ENCODE measurements at regions not wholly inside any gene's neighbourhood (a gene's known extent, or its start where the extent isn't known, plus 50 kb on each side); places are given as distances from the start of the nearest gene placed in this dataset.

DNA sequence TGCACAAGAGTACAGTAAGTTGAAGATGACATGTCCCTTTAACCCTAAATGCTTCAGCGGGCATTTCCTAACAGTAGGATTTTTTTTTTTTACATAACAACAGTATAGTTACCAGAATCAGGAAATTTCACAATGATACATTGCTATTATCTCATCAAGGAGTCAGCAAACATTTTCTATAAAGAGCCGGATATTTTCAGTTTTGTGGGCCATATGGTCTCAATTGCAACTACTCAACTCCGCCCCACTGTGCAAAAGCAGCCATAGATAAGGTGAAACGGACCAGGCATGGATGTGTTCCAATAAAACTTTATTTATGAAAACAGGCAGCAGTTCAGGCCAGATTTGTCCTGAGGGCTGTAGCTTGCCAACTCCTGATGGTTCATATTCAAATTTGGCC lies 130.6 kb downstream of the SMAD6 start:
- no peak for DNase-seq

DNA sequence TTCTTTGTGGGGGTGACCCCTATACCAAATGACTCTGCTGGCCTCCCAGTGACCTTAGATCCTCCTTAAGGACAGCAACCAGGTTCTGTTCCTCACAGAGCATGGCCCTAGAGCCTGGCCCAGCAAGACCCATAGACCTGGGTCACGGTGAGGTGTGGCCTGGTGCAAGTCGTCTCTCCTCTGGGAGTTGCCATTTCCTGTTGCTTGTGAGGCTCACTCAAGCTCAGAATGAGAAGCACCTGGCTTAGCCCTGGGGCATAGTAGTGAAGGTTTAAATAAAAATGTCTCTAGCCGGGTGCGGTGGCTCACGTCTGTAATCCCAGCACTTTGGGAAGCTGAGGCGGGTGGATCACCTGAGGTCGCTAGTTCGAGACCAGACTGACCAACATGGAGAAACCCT lies 131.3 kb downstream of the SMAD6 start:
- DNase-seq, result no peak

DNA sequence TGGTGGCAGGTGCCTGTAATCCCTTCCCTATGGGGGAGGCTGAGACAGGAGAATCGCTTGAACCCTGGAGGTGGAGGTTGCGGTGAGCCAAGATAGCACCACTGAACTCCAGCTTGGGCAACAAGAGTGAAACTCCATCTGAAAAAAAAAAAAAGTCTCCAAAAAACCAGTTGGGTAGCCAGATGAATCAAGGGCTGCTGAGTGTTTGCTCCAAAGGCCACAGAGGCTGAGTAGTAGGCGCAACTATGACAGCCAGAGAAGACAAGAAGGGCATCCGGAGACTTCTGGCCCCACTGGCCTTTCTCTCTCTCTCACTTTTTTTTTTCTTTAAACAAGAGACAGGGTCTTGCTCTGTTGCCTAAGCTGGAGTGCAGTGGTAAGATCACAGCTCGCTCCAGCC lies 131.8 kb downstream of the SMAD6 start:
- no peak for DNase-seq

DNA sequence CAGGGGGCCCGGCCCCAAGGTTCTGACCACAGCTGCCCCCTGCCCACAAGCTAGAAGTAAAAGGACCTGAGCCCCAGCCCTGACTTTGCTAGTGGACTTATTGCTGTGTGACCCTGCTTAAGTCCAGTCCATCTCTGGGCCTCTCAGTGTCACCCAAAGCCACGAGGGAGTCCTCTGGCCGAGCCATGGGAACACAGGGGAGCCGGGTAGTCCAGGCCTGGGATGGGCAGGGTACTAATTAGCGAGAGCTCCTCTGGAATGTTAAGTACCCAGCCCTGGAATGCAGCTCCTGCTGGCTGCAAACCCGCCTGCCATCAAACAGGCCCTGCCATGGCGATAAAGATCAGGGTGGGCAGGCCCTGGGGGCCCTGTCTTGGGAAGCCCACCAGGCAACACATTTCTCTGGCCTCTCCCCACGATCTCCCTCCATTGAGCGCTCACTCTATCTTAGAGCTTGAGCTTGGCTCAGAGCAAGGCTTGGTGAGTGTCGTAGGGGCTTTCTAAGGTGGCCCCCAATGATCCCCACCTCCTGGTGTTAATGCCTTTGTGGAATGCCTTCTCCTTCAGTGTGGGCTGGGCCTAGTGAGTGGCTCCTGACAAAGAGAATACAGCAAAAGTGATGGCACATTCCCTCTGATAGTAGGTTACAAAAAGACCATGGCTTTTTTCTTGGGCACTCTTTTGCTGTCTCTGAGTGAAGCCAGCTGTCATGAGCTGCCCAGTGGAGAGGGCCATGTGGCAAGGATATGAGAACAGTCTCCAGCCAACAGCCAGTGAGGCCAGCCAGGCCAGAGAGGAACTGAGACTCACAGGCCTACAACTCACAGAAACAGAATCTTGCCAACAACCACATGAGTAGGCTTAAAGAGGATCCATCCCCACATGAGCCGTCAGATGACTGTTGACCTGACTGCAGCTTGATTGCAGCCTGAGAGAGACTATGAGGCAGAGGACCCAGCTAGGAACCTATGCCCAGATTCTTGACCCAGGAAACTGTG lies 133.1 kb downstream of the SMAD6 start:
- no peak for DNase-seq

DNA sequence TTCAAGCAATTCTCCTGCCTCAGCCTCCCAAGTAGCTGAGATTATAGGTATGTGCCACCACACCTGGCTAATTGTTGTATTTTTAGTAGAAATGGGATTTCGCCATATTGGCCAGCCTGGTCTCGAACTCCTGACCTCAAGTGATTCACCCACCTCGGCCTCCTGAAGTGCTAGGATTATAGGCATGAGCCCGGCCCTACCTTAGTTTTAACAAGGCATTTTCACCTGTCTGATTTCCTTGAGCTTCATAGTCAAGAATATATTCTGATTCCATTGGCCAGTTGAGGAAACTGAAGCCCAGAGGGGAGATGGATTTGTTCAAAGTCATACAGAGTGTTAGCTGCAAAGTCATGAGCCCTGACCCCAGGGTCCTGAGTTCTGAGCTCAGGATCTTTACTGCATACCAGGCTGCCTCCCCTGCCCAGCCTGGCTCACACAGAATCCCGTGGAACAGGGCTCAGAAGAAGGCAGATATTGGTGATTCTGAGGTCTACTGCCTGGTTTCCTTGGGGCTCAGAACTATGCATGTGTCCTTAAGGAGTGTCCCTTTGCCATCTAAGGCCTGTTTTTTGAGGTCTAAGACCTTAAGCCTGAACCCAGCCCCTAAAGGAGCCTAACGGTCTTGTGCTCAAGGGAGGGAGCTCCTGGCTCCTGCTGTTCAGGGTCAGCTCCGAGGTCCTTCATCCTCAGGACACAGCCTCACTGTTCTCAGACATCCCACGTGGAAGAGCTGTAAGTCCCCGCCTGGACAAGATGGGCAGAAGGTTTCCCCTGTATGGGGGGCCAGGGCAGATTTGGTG lies 134.4 kb downstream of the SMAD6 start:
- DNase-seq, result no peak

DNA sequence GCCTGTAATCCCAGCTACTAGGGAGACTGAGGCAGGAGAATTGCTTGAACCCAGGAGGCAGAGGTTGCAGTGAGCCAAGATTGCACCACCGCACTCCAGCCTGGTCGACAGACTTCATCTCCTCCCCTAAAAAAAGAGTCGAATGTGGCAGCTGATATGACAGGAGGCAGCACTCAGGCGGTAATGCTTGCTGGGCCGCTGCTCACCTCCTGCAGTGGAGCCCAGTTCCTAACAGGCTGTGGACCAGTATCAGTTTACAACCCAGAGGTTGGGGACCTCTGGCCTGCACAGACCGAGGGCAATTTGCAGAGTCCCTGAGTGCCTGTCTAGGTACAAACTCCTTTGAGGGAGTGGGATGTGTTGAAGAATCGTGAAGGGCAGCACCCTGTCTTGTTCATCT lies 136.2 kb downstream of the SMAD6 start:
- no peak for DNase-seq

DNA sequence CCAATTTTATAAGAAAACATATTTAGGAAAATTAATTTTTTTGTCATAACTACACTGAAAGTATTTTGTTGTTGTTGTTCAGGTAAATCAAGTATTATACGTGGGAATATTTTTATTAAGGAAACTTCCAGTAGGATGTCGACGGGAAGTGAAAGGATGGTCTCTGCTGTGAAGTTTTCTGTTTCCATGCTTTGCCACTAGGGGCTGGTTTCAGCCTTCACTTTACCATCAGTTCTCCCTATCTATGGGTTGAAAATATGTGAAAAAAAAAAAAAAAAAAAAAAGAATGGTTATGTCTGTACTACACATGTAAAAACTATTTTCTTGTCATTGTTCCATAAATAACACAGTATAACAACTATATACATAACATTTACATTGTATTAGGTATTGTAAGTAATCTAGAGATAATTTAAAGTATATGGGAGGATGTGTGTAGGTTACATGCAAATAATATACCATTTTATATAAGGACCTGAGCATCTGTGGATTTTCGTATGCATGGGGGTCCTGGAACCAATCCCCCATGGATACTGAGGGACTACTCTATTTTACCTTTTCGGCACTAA lies 136.7 kb downstream of the SMAD6 start:
- DNase-seq, result no peak

DNA sequence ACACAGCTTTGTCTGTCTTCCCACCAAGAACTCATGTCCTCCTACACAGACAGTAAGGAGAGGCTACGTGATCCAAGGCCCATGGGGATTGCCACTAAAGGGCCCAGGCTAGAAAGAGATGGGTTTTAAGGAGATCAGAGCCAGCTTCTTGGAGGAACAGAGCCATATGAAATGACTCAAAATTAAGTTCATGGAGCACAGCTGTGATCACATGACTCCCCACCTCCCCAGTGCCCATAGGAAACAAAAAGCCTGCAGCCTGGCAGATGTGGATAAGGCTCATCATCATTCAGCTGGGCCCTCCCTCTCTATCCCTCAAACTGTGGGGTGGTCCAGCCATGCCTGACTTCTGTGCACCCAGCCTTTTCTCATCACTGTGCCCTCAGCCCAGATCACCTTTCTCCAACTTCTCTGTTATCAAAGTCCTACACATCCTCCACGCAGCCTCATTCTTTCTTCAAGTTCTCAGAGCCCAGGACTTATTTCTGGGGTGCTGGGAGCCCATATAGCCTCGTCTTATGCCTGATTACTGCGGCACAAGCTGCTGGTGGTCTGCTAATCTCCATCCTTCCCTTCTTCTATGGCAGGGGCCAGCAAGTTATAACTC lies 137.6 kb downstream of the SMAD6 start:
- DNase-seq, result no peak

DNA sequence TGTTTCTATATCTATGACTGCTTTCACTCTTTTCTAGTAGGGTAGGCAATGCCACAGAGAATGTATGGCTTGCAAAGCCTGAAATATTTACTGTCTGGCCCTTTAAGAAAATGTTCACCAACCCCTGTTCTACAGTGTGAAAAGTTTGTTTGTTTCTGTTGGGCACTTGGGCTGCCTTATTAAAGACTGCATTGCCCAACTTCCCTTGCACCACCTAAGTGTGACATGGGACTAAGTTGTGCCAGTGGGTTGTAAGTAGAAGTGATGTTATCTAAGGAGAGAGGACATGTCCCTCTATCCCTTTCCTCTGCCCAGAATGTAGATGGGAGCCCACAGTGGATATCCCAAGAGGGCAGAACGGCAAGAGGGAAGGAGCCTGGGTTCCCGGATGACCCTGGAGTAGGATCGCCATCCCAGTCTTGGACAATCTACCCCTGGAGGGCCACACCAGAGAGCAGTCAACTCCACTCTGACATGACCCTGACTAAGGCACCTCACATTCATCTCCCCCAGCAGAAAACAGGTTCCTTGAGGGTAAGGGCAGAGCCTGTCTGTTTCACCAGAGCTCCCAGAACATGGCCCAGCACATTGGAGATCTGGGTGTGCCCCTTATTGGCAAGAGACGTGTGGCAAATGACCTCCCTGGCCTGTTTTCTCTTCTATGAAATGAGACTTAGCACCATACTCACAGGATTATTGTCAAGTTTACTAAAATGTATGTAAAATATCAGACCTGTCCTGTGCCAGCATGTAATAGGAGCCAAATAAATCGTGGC lies 138.8 kb downstream of the SMAD6 start:
- no peak for DNase-seq

DNA sequence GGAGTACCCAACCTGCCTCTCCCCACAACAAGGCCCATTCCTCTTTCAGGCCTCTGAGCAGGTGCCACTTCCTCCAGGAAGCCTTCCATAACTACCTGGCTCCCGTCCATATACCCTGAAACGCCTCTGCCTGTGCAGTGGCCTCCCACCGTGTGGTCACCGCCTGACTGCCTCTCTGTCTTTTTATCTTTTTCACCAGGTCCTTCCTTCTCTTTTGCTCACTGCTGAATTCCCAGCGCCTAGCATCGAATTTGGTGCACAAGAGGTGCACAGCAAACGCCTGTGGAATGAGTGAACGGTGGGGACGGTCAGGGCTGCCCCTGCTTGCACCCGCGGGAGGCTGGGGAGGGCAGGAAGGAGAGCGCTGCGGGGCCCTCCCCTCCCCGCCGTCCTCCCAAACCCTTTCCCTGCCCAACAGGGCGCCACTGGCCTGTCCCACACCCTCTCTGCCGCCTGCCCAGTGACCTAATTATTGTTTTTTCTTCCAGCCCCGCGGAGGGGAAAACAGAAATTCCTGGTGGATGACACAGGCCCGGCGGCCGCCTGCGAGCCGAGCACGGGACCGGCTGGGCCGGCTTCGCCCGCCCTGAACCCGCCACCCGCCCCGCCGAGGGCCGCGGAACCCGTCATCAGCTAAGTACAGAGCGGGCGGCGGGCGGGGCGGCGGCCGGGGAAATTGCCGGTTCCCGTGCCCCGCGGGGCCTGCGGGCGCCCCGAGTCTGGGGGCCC lies 140.1 kb downstream of the SMAD6 start:
- DNase-seq, result peak; percentile 72

DNA sequence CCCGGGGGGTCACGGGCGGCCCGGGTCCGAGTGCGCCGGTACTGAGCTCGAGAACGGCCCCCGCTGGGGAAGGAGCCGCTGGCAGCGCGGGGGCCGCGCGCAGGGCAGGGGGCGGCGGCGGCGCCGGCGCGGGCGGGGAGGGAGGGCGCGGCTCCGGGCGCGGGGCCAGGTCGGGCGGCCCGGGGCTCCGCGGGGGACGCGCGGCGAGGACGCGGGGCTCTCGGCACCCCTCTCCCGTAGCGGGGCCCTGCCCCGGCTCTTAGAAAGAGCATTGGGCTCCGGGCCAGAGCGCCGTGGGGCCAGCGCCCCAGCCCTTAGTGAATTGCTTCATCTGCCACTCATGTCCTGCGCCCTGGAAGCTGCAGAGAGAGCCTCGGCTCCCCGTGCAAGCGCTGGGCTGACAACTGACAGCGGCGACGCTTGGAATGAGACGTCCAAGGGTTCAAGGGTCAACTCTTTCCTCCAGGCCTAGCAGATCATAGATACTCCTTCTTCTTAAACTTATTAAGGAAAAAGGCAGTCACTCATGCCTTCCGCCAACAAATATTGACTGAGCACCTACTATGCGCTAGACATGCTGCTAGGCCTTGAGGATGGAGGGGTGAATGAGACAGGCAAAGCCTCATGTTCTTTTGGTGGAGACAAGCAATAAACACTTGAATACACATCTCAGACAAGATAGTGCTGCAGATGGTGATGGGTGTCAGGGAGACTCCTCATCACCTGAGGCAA lies 140.8 kb downstream of the SMAD6 start:
- peak; percentile 55 for DNase-seq

DNA sequence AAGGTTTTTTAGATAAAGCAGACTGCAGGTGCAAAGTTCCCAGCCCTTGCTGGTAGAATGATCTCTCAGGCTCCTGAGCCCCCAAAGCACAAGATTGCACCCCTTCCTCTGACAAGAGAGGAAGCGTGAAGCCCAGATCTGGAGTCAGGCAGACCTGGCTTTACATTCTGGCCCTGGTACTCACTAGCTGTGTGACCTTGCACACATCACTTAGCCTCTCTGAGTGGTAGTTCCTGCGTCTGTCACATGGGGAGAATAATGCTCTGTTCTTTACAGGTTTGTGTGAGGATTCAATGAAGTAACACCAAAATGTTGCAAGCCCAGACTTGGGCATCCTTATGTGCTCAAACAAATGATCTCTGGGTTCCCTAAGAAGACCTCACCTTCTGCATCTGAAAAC lies 141.5 kb downstream of the SMAD6 start:
- DNase-seq, result no peak

DNA sequence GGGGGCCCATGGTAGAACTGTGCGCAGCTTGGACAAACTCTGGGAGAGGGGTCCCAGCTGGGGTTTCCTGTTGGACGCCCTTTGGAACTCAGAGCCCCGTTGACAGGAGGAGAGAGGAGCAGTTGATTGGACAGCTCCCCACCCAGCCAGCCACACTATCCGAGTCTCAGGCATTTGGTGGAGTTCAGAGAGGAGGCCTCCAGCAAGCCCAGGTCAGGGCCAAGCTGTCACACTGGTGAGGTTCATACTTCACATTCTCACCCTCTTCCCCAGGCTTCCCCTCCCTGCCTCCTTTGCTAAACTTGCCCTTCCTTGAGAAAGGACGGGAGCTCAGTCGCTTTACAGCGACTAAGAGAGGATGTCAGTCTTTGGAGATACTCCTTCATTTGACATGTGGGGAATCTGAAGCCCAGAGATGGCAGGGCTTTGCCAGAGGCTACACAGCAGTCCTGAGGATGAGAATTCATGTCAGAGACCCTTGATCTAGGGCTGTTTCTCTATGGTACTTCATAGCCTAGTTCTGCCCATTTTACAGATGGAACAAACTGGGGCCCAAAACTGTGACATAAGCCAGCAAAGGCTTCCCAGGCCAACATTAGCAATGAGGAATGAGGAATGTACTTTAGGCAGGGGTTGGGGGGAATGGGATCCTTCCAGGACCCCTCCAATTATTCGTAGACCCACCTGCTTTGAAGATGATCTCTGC lies 142.2 kb downstream of the SMAD6 start:
- no peak for DNase-seq

DNA sequence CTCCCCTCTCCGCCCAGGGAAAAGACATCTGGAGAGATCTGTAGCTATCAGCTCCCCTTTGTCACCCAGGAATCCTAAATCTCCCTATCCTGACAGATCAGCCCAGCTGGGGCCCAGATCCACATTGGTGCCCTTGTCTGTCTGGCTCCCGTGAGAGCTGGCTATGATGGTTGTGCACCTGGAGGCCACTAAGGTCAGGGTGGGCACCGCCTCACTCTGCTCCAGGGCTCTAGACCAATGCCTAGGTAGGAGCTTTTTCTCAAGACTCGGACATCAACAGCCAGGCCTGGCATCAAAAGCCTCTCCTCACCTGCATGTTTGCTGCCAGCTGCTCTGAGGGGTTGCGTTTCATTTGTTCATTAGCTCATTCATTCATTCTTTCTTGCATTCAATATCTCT lies 142.7 kb downstream of the SMAD6 start:
- DNase-seq, result no peak

DNA sequence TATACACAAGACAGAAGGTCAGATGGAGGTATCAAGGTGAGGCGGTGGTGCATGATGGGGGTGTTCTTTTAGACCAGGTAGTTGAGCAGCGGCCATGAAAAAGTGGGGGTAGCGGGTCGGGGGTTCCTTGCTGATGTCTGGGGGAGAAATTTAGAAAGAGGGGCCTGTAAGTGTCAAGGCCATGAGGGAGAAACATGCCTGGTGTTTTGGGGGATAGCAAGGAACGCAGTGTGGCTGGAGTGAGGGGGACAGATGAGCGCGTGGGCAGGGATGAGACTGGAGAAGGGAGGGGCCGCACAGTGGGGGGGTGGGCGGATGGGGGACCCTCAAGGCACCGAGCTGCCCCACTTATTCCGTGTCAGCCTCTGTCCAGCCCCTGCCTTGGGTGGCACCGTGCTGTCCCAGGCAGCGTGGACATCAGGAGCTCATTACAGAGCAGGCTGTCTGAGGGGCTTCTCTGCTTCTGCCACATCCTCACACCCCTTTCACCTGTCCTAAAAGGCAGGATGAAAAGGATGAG lies 143.3 kb downstream of the SMAD6 start:
- DNase-seq, result no peak

DNA sequence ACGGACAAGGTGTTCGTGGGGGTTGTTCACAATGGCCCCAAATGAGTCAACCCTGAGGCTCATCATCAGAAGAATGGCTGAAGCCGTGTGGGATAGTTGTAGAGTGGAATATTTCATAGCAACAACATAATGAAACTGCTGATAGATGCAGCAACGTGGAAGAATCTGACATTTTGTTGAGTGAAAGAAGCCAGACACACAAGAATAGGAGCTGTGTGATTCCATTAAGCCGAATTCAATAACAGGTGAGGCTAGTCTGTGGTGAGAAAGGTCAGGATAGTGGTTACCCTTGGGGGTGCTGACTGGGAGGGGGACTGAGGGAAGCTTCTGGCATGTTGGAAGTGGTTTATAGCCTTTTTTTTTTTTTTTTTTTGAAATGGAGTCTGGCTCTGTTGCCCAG lies 144.0 kb downstream of the SMAD6 start:
- no peak for DNase-seq

DNA sequence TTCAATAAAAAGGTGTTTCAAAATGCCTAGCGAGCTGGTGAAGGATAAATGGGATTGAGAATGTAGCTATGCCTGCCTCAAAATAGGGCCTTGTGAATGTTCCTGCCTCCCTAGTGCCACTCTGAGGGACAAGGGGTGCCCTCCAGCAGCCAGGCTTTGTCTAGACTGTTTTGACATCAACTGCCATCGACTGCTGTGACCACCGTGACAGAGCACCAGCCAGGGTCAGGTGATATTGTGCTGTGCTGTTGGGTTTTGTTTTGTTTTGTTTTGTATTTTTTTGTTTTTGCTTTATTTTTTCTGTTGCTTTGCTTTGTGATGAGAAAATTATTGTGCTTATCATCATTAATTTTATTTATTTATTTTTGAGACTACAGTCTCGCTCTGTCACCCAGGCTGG lies 144.8 kb downstream of the SMAD6 start:
- DNase-seq, result no peak

DNA sequence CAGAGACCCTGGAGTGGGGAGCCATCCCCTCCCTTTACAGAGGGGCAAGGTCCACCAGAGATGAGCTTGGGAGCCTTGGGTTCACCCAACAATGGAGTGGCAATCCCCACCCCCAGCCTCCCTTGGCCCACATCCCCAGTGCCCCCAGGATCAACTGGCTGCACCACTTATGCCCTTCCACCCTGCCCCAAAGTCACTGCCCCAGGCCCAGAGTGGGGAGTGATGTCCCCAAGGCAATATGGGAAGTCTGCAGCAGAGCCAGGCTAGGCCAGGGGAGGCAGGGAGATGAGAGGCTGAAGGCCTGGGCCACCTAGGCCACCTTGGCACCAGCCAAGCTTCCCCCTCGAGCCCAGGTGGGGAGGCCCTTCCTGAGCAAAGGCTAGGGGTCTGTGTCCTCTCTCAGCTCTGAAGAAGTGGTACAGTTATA lies 145.5 kb downstream of the SMAD6 start:
- DNase-seq, result no peak

DNA sequence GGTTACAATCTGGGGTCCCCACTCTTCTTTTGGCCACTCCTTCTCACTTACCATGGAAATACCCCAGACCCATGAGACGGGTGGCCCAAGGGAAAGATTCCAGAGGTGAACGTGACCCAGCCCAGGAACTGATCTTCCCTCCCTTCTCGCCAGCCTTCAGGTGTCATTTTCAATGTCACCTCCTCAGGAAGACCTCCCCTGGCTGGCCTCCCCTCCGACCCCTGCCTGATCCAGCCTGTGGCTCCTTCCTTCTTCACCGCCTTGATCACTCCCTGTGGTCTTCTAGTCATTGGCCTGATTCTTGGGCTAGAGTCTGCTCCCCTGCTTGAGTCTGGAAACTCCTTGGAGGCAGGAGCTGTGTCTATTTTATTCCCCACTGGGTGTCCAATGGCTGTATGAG lies 146.1 kb downstream of the SMAD6 start:
- DNase-seq, result no peak

All from muscle of arm (tissue), 1 donor.